GM13976 (cell line): ENCODE measurements at regions not wholly inside any gene's neighbourhood (a gene's known extent, or its start where the extent isn't known, plus 50 kb on each side); places are given as distances from the start of the nearest gene placed in this dataset.

Experiments used
- DNase-seq: peaks from one replicate; pipeline ENCODE4 v3.0.0; 2012; ENCODE audit warnings: low spot score
- CTCF ChIP-seq: IDR thresholded peaks from 2 replicates; pipeline ENCODE4 v1.5.1; 2012; ENCODE audit warnings: borderline replicate concordance, mild to moderate bottlenecking; ENCODE audit not compliant: insufficient read depth; ENCODE audit errors: extremely low read depth, missing control alignments, control extremely low read depth
- in situ Hi-C: fragments of 300-500 bp; cut with MboI; formaldehyde crosslinking; loops from one replicate; pipeline ENCODE4 v1.12.0; 2022; ENCODE audit warnings: low sequenced_read_pairs, mixed read lengths, inconsistent platforms; ENCODE audit not compliant: unreplicated experiment

GRCh38 chr5:2549900-2550299 lies 201.6 kb downstream of the IRX2 start:
- TF ChIP-seq CTCF: no peak
- DNase-seq: no peak
- in situ Hi-C loops: no loop called here

DNA sequence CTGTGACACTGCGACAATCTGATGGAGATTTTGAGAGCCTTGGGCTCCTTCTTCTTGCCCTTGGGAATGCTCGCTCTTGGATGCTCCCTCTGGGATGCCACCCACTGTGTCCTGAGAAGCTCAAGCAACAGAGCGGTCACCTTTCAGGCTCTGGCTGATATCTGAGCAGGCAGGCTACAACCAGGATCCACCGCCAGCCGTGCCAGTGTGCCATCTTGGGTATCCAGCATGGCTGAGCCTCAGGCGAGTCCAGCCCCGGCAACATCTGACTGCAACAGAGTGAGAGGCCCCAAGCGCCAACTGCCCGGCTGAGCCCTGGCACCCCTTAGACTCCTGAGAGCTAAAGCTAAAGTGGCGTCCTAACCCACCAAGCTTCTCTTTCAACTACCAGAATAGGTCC lies 202.1 kb downstream of the IRX2 start:
- TF ChIP-seq CTCF: no peak
- in situ Hi-C loops: no loop called here
- no peak for DNase-seq

DNA sequence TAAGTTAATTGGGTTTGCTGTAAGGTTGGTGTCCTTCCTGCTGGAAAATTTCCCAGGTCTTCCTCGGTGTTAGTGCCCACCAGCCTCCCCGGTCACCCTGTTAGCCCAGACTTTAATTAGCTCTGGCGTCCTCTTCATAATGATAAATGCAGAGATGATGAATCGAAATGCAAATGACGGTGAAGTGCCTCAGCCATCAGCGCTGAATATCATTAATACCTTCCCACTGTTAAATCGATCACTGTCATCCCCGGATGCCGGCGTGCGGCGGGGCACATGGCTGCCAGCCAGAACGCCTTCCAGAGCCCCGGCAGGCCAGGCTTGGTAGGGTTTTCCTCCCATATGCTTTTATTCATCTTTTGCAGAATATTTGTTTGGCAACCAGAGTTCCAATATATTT lies 204.5 kb downstream of the IRX2 start:
- no peak for TF ChIP-seq CTCF
- in situ Hi-C loops: no loop called here
- DNase-seq: no peak

DNA sequence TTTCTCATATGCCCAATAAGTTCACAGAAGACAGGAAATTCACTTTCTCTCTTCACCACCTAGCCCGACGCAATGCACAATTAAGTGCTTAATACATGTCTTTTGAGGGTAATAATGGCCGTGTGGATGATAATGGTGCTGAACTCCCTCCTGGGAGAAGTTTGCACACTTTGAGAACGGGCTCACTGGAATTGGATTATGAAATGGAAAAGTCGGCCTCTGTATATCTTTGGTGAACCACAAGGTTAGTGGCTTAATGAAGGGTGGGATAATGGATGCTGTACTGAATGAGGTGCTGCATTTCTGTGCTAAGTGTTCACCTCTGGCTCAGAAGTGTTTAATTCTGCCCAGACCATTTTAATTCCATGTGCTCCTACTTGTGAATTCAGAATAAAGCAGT lies 207.5 kb downstream of the IRX2 start:
- DNase-seq: no peak
- no peak for TF ChIP-seq CTCF

GRCh38 chr5:2542821-2543220 lies 208.7 kb downstream of the IRX2 start:
- no peak for TF ChIP-seq CTCF
- in situ Hi-C loops: no loop called here
- DNase-seq: no peak

More for the DNA sequence above, 207.5 kb downstream of the IRX2 start:
- in situ Hi-C loops: no loop called here

GRCh38 chr5:2542026-2542425 lies 209.5 kb downstream of the IRX2 start:
- DNase-seq: no peak
- in situ Hi-C loops: no loop called here
- TF ChIP-seq CTCF: no peak

DNA sequence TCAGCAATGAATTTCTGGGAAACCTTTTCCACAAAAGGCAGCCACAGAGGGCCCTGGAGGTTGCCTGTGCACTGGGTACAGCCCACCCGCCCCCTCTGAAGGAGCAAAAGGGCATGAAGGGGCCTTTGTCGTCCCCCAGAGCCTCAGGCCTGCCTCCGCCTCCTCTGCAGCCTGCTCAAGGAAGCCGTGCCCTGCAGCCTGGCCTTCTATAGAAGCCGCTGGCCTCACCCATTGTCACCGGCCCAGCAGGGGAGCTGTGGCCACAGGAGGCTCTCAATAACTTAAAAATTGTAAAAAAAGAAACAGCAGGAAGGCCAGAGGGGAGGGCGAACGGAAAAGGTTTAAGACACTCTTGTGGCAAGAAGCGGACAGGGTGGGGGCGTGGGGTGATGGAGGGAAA lies 213.3 kb downstream of the IRX2 start:
- DNase-seq: no peak
- no peak for TF ChIP-seq CTCF
- in situ Hi-C loops: no loop called here
